ENCODE measurements at regions not wholly inside any gene's neighbourhood (a gene's known extent, or its start where the extent isn't known, plus 50 kb on each side); places are given as distances from the start of the nearest gene placed in this dataset.

- Mint-ChIP-seq H3K27ac (no peak overlapping the region), H3K4me1 (no peaks in the 10 kb centered on the region), H3K9me3 (no peaks in the 10 kb centered on the region), H3K4me3 (no peak overlapping the region), H3K27me3 (ENCODE audit: low read depth, poor library complexity) (peaks cover 2% of the 10 kb centered on the region), H3K36me3 (ENCODE audit: low read depth) (no peaks in the 10 kb centered on the region)
- no peak for TF ChIP-seq CTCF (IDR thresholded peaks at IDR 0.05)
- DNase-seq = no peak
Observed at GRCh38 chr1:219365451-219365850, 191.8 kb downstream of the LYPLAL1 start.

- peaks cover 2% of the 10 kb centered on the region for H3K27me3 Mint-ChIP-seq (ENCODE audit: low read depth, poor library complexity)
- no peaks in the 10 kb centered on the region for H3K36me3 Mint-ChIP-seq (ENCODE audit: low read depth)
- no peak overlapping the region for H3K27ac Mint-ChIP-seq
- no peak for DNase-seq
- no peak for TF ChIP-seq CTCF (IDR thresholded peaks at IDR 0.05)
- H3K4me3 Mint-ChIP-seq = no peak overlapping the region
- H3K4me1 Mint-ChIP-seq = no peaks in the 10 kb centered on the region
- no peaks in the 10 kb centered on the region for H3K9me3 Mint-ChIP-seq
Observed at GRCh38 chr1:219362702-219363101, 189.0 kb downstream of the LYPLAL1 start.

GRCh38 chr1:219359126-219359525 is 185.4 kb downstream of the LYPLAL1 start:
- no peak overlapping the region for H3K27ac Mint-ChIP-seq
- no peaks in the 10 kb centered on the region for H3K36me3 Mint-ChIP-seq (ENCODE audit: low read depth)
- peaks cover 5% of the 10 kb centered on the region for H3K4me1 Mint-ChIP-seq
- H3K27me3 Mint-ChIP-seq (ENCODE audit: low read depth, poor library complexity) = peaks cover 2% of the 10 kb centered on the region
- no peaks in the 10 kb centered on the region for H3K9me3 Mint-ChIP-seq
- TF ChIP-seq CTCF (IDR thresholded peaks at IDR 0.05) = no peak
- no peak for DNase-seq
- no peak overlapping the region for H3K4me3 Mint-ChIP-seq

- Mint-ChIP-seq H3K9me3 (no peaks in the 10 kb centered on the region), H3K27ac (no peak overlapping the region), H3K27me3 (ENCODE audit: low read depth, poor library complexity) (no peaks in the 10 kb centered on the region), H3K4me3 (no peak overlapping the region), H3K4me1 (peaks cover 5% of the 10 kb centered on the region), H3K36me3 (ENCODE audit: low read depth) (peaks cover 4% of the 10 kb centered on the region)
- no peak for DNase-seq
- TF ChIP-seq CTCF (IDR thresholded peaks at IDR 0.05) = no peak
Observed at GRCh38 chr1:219358080-219358479, 184.4 kb downstream of the LYPLAL1 start.

GRCh38 chr1:219354962-219355361 is 181.3 kb downstream of the LYPLAL1 start:
- H3K36me3 Mint-ChIP-seq (ENCODE audit: low read depth) = peaks cover 4% of the 10 kb centered on the region
- H3K27me3 Mint-ChIP-seq (ENCODE audit: low read depth, poor library complexity) = no peaks in the 10 kb centered on the region
- no peak for TF ChIP-seq CTCF (IDR thresholded peaks at IDR 0.05)
- no peak overlapping the region for H3K27ac Mint-ChIP-seq
- H3K4me1 Mint-ChIP-seq = peaks cover 5% of the 10 kb centered on the region
- DNase-seq = no peak
- H3K9me3 Mint-ChIP-seq = no peaks in the 10 kb centered on the region
- no peak overlapping the region for H3K4me3 Mint-ChIP-seq

GRCh38 chr1:219352961-219353651 is 179.4 kb downstream of the LYPLAL1 start:
- DNase-seq = no peak
- Mint-ChIP-seq H3K27ac (no peak overlapping the region), H3K4me1 (peaks cover 16% of the 10 kb centered on the region), H3K4me3 (no peak overlapping the region), H3K27me3 (ENCODE audit: low read depth, poor library complexity) (no peaks in the 10 kb centered on the region), H3K9me3 (peaks cover 4% of the 10 kb centered on the region), H3K36me3 (ENCODE audit: low read depth) (peaks cover 4% of the 10 kb centered on the region)
- TF ChIP-seq CTCF (IDR thresholded peaks at IDR 0.05) = no peak
